OCI-LY7 (cell line): ENCODE measurements at regions not wholly inside any gene's neighbourhood (a gene's known extent, or its start where the extent isn't known, plus 50 kb on each side); places are given as distances from the start of the nearest gene placed in this dataset.

ENCODE experiments used
- CTCF ChIP-seq: fragments of 200-600 bp; sonication (generic); conservative IDR thresholded peaks from 2 replicates; pipeline ENCODE4 v1.5.1; 2014; ENCODE audit warnings: mild to moderate bottlenecking, antibody characterized with exemption, low read length, moderate library complexity, mixed read lengths
- EZH2phosphoT487 ChIP-seq: fragments of 200-600 bp; sonication (generic); IDR thresholded peaks from 2 replicates; pipeline ENCODE4 v1.6.1; 2018; ENCODE audit warnings: low read depth, borderline replicate concordance, mild to moderate bottlenecking, mixed run types, antibody characterized with exemption, low read length, moderate library complexity, mixed read lengths

- no peak for TF ChIP-seq CTCF
- no peak for TF ChIP-seq EZH2phosphoT487
Measured at GRCh38 chr7:138374119-138374693, 85.9 kb upstream of the TRIM24 start.
